DMS 273 treated with DMSO at 0.1 percent for 48 hours (cell line): ENCODE measurements at regions not wholly inside any gene's neighbourhood (a gene's known extent, or its start where the extent isn't known, plus 50 kb on each side); places are given as distances from the start of the nearest gene placed in this dataset.

Experiments
- DNase-seq: peaks from one replicate; lab custom pipeline; 2025; lab: John Stamatoyannopoulos, UW

- DNase-seq, result no peak
Observed at GRCh38 chr15:87805117-87805820, 451.3 kb downstream of the NTRK3 start.

- DNase-seq, result no peak
Observed at GRCh38 chr15:87804451-87804850, 452.1 kb downstream of the NTRK3 start.

GRCh38 chr15:87799838-87800237 is 456.7 kb downstream of the NTRK3 start:
- no peak for DNase-seq

GRCh38 chr15:87799428-87799827 is 457.1 kb downstream of the NTRK3 start:
- no peak for DNase-seq

- no peak for DNase-seq
Observed at GRCh38 chr15:87793725-87794124, 462.8 kb downstream of the NTRK3 start.

- no peak for DNase-seq
Observed at GRCh38 chr15:87792250-87793040, 464.1 kb downstream of the NTRK3 start.

GRCh38 chr15:87781959-87782625 is 474.4 kb downstream of the NTRK3 start:
- DNase-seq, result no peak

GRCh38 chr15:87779746-87780145 is 476.8 kb downstream of the NTRK3 start:
- DNase-seq, result no peak

- no peak for DNase-seq
Observed at GRCh38 chr15:87778358-87778757, 478.2 kb downstream of the NTRK3 start.

GRCh38 chr15:87777054-87777561 is 479.4 kb downstream of the NTRK3 start:
- no peak for DNase-seq

- DNase-seq, result no peak
Observed at GRCh38 chr15:87767516-87767915, 489.0 kb downstream of the NTRK3 start.

GRCh38 chr15:87764461-87765240 is 491.9 kb downstream of the NTRK3 start:
- DNase-seq, result no peak

- DNase-seq, result no peak
Observed at GRCh38 chr15:87763837-87764236, 492.7 kb downstream of the NTRK3 start.

- no peak for DNase-seq
Observed at GRCh38 chr15:87761736-87762509, 494.6 kb downstream of the NTRK3 start.

- DNase-seq, result no peak
Observed at GRCh38 chr15:87760547-87761314, 495.8 kb downstream of the NTRK3 start.

GRCh38 chr15:87758794-87759418 is 497.6 kb downstream of the NTRK3 start:
- DNase-seq, result no peak

- no peak for DNase-seq
Observed at GRCh38 chr15:87757084-87757483, 499.5 kb downstream of the NTRK3 start.

- no peak for DNase-seq
Observed at GRCh38 chr15:87756072-87756471, 500.5 kb downstream of the NTRK3 start.

GRCh38 chr15:87755226-87755625 is 501.3 kb downstream of the NTRK3 start:
- DNase-seq, result no peak

- no peak for DNase-seq
Observed at GRCh38 chr15:87753539-87753938, 503.0 kb downstream of the NTRK3 start.
